Suppressor macrophage treated with lipopolysaccharide for 1 hour (primary cell): ENCODE measurements at regions not wholly inside any gene's neighbourhood (a gene's known extent, or its start where the extent isn't known, plus 50 kb on each side); places are given as distances from the start of the nearest gene placed in this dataset.
A peak's percentile ranks its signal among the peaks of the same experiment; 100 is the strongest.

ENCODE experiments used
- DNase-seq, 3 donors: peaks; one replicate each; pipeline ENCODE4 v3.0.0-alpha.2; 2020 to 2022

DNA sequence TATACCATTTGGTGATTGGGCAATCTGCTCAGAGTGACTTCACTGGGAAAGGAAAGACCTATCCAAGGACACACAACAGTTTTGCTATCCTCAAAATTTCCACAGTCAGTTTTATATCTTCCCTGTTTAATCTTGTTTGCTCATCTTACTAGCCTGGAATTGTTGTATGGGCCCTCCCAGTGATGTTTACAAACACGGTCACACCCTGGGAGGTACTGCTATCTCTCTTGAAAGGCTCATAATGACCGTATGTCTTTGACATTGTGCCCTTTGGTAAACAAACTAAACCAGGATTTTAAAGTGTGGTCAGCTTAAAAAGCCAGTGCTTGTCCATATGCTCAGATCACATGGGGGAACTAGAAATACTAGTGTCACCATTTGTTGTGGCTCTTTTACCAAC, 277.0 kb downstream of the CDH2 start:
- no peak for DNase-seq

- DNase-seq, result no peak
Measured at GRCh38 chr18:27894746-27895145, 282.2 kb downstream of the CDH2 start.

DNA sequence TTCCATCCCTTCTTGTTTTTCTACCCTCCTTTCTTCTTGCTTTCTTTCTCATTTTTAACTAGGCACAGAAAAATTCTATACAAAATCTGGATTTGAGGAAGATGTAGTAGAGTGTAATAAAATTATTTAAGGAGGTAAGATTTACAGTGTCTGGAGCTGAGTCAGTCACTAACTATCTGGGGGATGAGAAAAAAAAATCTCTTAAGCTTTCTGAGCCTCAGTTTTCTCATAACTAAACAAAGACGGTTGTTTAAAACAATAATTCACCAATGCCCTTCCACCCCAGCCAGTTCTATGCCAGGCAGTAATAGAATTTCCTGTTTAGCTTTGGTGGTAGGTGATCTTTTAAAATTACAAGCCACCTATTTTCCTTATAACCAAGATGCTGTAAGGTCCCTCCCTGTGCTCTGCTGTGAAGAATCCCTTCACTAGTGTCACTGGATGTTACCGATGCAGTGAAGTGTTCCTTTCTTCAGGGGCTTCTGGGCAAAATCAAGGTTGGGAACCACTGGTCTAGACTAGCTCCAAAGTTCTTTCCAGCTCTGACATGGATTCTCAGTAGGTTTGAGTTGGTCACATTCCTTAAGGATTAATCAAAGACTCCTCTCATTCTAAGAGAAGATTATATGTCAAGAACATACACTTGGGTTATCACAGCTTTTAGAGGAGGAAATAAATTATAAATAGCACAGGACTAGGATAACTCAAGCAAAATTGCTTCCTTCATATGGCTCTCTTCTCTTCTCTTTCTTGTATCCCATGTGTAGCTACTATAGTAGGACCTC, 289.0 kb downstream of the CDH2 start:
- no peak for DNase-seq

GRCh38 chr18:27887287-27887686, 289.6 kb downstream of the CDH2 start:
- no peak for DNase-seq

DNA sequence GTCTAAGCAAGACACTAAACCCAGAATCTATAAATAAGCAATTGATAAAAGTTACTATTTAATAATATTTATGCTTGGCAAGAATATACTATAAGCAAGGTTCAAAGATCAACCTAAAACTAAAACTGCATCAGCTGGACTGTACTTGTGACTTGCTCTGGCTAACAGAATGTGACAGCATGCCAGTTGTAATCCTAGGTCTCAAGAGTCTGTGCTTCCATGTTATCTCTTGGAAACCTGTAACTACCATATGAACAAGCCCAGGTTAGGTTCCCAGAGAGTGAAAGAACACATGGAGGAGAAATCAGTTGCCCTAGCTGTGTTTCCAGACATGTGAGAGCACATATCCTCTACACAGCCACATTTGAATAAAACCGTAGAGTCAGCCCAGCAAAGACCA, 297.4 kb downstream of the CDH2 start:
- DNase-seq, result peak in 1 of 3 donors; percentile 8

DNA sequence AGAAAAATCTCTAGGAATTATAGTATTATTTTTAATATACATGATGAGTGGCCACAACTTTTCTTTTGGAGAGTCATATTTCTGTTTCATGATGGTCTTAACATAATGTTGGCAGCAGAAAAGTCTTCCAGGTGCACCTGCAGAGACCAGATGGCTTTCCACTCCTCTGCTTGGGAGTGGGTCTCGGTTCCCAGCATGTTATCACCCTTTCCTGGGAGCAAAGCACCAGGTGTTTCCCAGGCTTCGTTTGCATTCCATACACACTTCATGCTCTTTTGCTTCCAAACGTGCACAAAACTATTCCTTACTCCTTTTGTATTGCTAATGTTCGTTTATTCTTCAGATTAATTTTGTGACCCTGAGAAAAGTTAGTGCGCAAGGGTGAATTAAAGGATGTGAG, 305.2 kb downstream of the CDH2 start:
- DNase-seq, result no peak

- DNase-seq, result peak in 1 of 3 donors; percentile 3
Measured at GRCh38 chr18:27869735-27870134, 307.2 kb downstream of the CDH2 start.

DNA sequence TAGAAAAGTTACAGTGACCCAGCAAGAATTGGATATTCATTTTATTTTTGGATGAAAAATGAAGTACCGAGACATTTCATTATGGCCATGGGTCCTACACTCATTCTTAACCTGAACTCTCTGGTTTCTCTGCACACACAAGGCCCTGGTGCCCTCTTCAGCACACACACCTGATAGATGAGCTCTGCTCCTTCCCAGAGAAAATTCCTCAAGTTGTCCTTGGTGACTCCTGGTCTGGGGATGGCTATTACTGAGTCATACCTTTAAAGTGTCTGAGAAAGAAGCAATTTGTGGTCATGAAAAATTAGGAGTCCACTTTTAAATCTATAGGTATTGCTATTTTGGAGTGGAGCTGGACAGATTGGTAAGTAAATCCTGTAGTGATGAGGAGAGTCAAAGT, 311.5 kb downstream of the CDH2 start:
- DNase-seq, result peak in 1 of 3 donors; percentile 5

DNA sequence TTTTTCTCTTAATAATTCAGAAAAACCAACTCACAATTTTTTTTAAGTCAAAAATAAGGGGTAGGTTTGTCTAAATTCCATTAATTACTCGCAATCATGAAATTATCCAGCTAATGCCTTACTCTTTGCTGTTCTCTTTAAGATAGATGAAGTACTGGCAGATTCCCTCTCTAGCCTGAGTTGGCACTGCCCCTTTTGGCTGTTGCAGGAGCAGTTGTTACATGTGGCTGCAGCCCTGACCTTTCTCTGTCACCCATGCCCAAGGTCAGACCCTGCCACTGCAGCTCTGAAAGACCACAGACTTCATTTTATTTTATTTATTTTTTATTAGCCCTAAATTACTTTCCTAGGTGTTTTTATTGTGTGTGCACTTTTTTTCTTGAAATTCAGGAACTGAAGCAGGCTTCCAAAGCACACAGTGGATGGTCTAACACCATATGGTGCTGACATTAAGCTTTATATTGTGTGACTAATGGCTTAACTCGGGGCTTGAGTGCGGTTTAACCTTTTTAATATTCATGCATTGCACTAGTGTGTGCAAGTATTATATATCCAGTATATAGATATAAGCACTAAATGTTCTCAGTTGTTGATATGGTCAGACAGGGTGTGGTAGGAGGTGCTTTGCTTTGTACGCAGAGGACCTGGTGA, 313.0 kb downstream of the CDH2 start:
- peak in 1 of 3 donors; percentile 9 for DNase-seq

DNA sequence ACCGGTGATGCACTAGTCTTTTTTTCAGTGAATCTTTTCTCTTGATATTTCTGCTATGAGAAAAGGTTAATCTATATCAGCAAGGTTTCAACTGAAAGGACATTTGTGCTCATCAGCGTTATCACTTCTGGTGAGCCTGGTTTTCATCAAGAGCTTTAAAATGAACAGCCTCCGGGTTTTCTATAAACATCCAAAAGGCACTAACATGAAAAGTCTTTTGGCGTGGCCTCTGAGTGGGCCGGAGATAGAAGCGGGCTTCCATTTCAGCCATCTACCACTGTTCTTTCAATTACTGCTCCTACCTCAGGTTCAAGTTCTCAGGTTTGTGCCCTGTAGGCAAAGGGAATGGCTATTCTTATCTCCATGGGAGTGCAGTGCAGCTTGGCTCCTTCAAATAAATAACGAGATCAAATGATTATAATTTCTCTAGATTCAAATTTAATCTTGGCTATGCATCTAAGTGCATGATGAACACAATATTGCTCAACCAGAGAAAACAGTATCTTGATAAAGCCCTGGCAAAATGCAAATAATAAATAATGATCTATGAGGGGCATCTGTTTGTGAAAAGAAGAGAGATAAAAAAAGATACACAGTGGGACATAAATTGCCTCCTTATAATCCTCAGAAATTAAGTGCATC, 314.8 kb downstream of the CDH2 start:
- DNase-seq, result peak in 1 of 3 donors; percentile 10

- peak in 1 of 3 donors; percentile 16 for DNase-seq
Measured at GRCh38 chr18:27861539-27861938, 315.4 kb downstream of the CDH2 start.

- peak in 1 of 3 donors; percentile 13 for DNase-seq
Measured at GRCh38 chr18:27860701-27861107, 316.2 kb downstream of the CDH2 start.

DNA sequence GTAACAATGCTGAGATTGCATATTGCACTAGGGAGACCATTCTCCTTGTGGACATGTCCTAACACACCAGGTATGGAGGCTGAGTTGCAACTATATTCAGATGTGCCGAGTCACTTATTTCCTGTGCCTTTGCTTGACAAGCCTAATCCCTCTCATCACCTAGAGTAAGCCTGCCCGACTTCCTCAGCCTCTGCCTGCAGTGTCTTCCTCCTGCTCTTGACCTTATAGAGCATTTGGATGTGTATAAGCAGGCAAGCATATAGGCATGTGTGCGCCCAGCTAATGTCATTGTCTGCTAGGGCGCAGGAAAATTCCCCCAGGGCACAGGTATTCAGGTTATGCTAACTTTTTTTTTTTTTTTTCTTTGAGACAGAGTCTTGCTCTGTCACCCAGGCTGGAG, 316.9 kb downstream of the CDH2 start:
- no peak for DNase-seq

GRCh38 chr18:27856820-27857219, 320.1 kb downstream of the CDH2 start:
- no peak for DNase-seq

GRCh38 chr18:27855486-27855885, 321.4 kb downstream of the CDH2 start:
- DNase-seq, result no peak

DNA sequence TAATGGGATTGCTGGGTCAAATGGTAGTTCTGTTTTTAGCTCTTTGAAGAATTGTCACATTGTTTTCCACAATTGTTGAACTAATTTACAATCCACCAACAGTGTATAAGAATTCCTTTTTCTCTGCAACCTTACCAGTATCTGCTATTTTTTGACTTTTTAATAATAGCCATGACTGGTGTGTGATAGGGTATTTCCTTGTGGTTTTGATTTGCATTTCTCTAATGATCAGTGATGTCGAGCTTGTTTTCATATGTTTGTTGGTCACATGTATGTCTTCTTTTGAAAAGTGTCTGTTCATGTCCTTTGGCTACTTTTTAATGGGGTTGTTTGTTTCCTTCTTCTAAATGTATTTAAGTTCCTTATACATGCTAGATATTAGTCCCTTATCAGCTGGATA, 322.3 kb downstream of the CDH2 start:
- no peak for DNase-seq

DNA sequence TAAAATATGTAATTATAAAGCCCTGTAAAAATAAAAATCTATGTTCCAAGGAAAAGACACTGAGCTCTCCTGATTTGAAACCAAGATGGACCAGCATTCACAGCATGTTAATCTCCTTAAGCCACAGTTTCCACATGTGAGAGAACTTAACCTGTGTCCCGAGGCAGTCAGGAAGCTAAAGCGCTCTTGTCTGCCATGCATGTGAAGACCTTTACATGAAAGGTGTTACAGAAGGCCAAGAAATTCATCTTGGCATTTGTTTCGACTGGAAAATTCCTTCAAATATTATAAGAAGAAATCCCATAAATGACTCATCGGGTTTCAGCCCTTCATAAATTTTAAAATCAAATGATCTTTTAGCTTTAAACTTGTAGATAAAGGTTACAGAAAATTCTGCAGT, 328.6 kb downstream of the CDH2 start:
- DNase-seq, result no peak

DNA sequence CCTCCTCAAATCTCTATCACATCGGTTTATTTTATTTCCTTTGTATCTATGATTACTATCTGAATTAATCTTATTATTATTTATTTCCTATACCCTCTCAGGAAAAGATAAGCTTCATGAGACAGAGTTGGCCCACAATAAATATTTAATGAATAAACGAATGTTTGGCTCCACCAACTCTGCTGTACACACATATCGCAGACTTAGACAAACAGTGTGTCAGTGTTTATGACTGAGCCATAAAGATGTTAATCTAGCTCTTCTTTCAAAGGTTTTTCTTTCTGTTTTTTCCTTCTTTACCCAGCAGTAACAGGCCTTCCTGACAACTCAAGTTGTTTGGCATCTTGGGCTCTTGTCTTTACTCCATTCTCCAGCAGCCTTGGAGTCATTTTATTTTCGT, 329.5 kb downstream of the CDH2 start:
- no peak for DNase-seq

DNA sequence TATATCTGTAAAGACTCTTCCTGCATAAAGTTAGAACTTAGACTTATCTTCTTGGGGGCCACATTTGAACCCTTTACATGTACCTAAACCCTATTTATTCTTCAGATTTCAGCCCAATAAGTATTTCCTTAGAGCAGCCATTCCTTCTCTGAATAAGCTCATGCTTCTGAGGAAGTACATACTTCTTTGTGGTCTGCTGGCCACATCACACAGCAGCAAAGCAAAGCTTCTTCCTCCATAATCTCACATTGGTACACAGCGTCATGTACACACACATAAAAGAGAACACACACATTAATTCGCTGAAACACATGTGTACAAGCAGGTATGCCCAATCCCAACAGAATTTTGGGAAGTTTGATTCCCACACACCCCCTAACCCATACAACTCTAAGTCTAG, 331.0 kb downstream of the CDH2 start:
- DNase-seq, result no peak

GRCh38 chr18:27843783-27844777, 332.9 kb downstream of the CDH2 start:
- DNase-seq, result no peak

- no peak for DNase-seq
Measured at GRCh38 chr18:27839141-27839540, 337.8 kb downstream of the CDH2 start.

- DNase-seq, result no peak
Measured at GRCh38 chr18:27838225-27838624, 338.7 kb downstream of the CDH2 start.

- no peak for DNase-seq
Measured at GRCh38 chr18:27826101-27826500, 350.8 kb downstream of the CDH2 start.
